ENCODE measurements at regions not wholly inside any gene's neighbourhood (a gene's known extent, or its start where the extent isn't known, plus 50 kb on each side); places are given as distances from the start of the nearest gene placed in this dataset.

GRCh38 chr3:44079916-44080315, 161.8 kb upstream of the TOPAZ1 start:
- H3K9me3 ChIP-seq (ENCODE audit: control insufficient read depth, low read length), result no peaks in the 10 kb centered on the region

GRCh38 chr3:44080474-44081072, 161.1 kb upstream of the TOPAZ1 start:
- no peaks in the 10 kb centered on the region for H3K27me3 ChIP-seq (replicated peaks; ENCODE audit: control insufficient read depth, insufficient read depth, low read length)
- no peaks in the 10 kb centered on the region for H3K9me3 ChIP-seq (ENCODE audit: control insufficient read depth, low read length)
- H3K4me1 ChIP-seq (ENCODE audit: control insufficient read depth, insufficient read depth, low read length), result peaks cover 6% of the 10 kb centered on the region

More at GRCh38 chr3:44079916-44080315, 161.8 kb upstream of the TOPAZ1 start:
- no peak for DNase-seq (ENCODE audit: low read depth)
- Histone ChIP-seq H3K9ac (ENCODE audit: low read length) (no peak overlapping the region), H3K4me3 (ENCODE audit: low read length) (no peak overlapping the region), H3K27me3 (replicated peaks; ENCODE audit: control insufficient read depth, insufficient read depth, low read length) (no peaks in the 10 kb centered on the region), H3K4me1 (ENCODE audit: control insufficient read depth, insufficient read depth, low read length) (peaks cover 6% of the 10 kb centered on the region), H3K36me3 (ENCODE audit: control insufficient read depth, insufficient read depth, low read length, severe bottlenecking) (no peaks in the 10 kb centered on the region)

DNA sequence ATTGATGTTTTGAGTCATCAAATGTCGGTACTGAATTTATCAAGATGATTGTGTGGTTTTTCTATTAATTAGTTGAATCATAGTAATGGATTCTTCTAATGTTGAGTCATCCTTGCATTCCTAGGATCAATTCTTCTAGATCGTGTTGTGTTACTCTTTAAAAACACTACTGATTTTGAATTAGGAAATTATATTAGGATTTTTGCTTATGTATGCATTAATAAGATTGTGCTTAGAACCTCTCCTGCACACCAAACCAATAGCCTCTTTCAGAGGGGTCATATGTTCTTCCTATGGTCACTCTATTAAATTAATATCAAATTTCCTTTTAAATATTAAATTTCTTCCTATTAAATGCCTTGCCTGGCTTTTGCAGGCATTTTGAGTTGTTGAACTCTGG, 151.7 kb upstream of the TOPAZ1 start:
- Histone ChIP-seq H3K9ac (ENCODE audit: low read length) (no peak overlapping the region), H3K4me3 (ENCODE audit: low read length) (no peak overlapping the region), H3K4me1 (ENCODE audit: control insufficient read depth, insufficient read depth, low read length) (no peaks in the 10 kb centered on the region), H3K36me3 (ENCODE audit: control insufficient read depth, insufficient read depth, low read length, severe bottlenecking) (no peaks in the 10 kb centered on the region), H3K9me3 (ENCODE audit: control insufficient read depth, low read length) (no peaks in the 10 kb centered on the region), H3K27me3 (replicated peaks; ENCODE audit: control insufficient read depth, insufficient read depth, low read length) (no peaks in the 10 kb centered on the region)
- no peak for DNase-seq (ENCODE audit: low read depth)

More at GRCh38 chr3:44080474-44081072, 161.1 kb upstream of the TOPAZ1 start:
- Histone ChIP-seq H3K36me3 (ENCODE audit: control insufficient read depth, insufficient read depth, low read length, severe bottlenecking) (no peaks in the 10 kb centered on the region), H3K9ac (ENCODE audit: low read length) (no peak overlapping the region), H3K4me3 (ENCODE audit: low read length) (no peak overlapping the region)
- no peak for DNase-seq (ENCODE audit: low read depth)

DNA sequence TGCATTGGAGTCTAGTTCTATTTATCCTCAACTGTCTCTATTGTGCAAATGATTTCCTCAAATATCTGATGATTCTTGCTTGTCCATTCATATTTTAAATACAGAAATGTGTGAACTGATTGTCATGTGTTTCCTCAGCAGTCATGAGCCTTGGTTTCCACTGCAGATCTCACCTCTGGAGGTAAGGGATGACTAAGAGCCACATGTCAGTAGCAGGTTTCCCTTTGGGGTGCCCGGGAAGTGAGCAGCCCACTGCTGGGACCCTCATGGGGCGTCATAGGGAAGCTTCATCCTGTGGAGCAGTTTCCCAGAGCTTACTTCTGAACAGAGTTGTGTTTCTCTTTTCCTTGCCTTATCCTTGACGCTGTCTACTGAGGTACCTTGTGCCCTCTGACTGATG, 149.2 kb upstream of the TOPAZ1 start:
- Histone ChIP-seq H3K9me3 (ENCODE audit: control insufficient read depth, low read length) (no peaks in the 10 kb centered on the region), H3K27me3 (replicated peaks; ENCODE audit: control insufficient read depth, insufficient read depth, low read length) (no peaks in the 10 kb centered on the region), H3K4me3 (ENCODE audit: low read length) (no peak overlapping the region), H3K36me3 (ENCODE audit: control insufficient read depth, insufficient read depth, low read length, severe bottlenecking) (no peaks in the 10 kb centered on the region), H3K4me1 (ENCODE audit: control insufficient read depth, insufficient read depth, low read length) (no peaks in the 10 kb centered on the region), H3K9ac (ENCODE audit: low read length) (no peak overlapping the region)
- no peak for DNase-seq (ENCODE audit: low read depth)

GRCh38 chr3:44093531-44093930, 148.2 kb upstream of the TOPAZ1 start:
- Histone ChIP-seq H3K9ac (ENCODE audit: low read length) (no peak overlapping the region), H3K4me1 (ENCODE audit: control insufficient read depth, insufficient read depth, low read length) (no peaks in the 10 kb centered on the region), H3K4me3 (ENCODE audit: low read length) (no peak overlapping the region), H3K36me3 (ENCODE audit: control insufficient read depth, insufficient read depth, low read length, severe bottlenecking) (no peaks in the 10 kb centered on the region), H3K27me3 (replicated peaks; ENCODE audit: control insufficient read depth, insufficient read depth, low read length) (no peaks in the 10 kb centered on the region), H3K9me3 (ENCODE audit: control insufficient read depth, low read length) (no peaks in the 10 kb centered on the region)
- no peak for DNase-seq (ENCODE audit: low read depth)

DNA sequence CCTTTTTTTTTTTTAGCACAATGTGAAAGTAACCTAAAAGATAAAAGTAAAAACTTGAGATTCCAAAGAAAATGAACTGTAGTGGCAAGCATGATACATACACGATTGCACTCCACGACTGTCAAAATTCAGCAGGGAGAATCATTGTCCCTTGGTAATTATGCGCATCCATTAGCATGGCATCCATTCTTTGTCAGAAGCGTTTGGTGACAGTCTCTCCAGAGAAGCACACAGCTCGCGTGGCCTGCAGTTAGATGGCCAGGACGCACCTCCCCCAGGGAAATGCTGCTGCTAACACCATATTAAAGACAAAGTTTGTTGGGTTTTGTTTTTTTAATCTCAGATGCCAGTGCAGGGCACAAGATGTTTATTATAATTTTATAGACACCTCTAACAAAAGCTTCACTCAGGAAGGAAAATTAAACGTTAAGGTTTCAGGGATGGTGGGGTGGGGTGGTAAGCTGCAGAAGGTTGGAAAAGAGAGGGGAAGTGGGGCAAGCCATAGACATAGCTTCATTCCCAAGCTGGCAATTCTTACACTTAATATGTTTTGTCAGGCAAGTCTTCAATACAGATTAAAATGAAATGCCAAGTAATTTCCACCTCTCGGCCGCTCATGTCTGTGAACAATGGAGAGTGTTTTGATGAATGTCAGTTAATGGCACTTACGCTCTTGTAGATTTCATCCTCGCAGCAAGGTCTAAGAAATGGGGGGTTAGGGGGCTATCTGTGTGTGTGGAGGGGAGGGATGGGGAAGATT, 142.8 kb upstream of the TOPAZ1 start:
- no peaks in the 10 kb centered on the region for H3K36me3 ChIP-seq (ENCODE audit: control insufficient read depth, insufficient read depth, low read length, severe bottlenecking)
- H3K9me3 ChIP-seq (ENCODE audit: control insufficient read depth, low read length), result no peaks in the 10 kb centered on the region
- H3K4me3 ChIP-seq (ENCODE audit: low read length), result no peak overlapping the region
- no peaks in the 10 kb centered on the region for H3K27me3 ChIP-seq (replicated peaks; ENCODE audit: control insufficient read depth, insufficient read depth, low read length)
- peaks cover 5% of the 10 kb centered on the region for H3K4me1 ChIP-seq (ENCODE audit: control insufficient read depth, insufficient read depth, low read length)
- H3K9ac ChIP-seq (ENCODE audit: low read length), result no peak overlapping the region
- no peak for DNase-seq (ENCODE audit: low read depth)

DNA sequence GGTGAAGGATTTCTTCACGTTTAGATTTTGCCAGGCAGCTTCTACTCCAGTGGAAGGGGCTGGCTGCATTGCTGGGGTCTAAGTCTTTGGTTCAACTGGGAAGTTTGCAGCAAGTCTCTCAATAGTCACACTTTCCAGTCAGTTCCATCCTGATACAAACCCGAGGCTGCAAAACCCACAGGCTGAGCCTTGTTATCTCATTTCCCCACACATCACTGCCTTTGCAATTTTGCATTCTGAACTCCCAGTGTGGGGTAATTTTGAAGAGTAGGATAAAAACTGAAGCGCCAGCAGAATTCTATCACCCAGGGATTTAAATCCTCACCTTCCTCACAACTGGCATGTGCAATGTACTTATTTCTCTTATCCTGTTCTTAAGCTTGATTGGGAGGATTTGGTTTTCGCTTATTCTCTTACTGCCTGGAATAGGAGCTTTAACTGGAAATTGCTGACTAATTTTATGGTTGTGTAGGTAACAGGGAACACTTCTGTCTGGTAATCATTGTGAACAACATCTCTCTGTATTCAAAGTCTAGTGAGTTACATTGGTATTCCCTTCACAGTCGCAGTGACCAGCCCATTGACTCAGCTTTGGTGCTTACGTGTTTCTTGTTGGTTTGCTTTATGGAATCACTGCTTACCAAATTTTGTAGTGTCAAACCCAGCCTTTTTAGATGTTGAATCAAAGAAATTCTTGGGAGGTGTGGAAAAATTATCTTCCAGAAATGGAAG, 142.0 kb upstream of the TOPAZ1 start:
- Histone ChIP-seq H3K4me3 (ENCODE audit: low read length) (no peak overlapping the region), H3K9ac (ENCODE audit: low read length) (no peak overlapping the region), H3K27me3 (replicated peaks; ENCODE audit: control insufficient read depth, insufficient read depth, low read length) (no peaks in the 10 kb centered on the region), H3K36me3 (ENCODE audit: control insufficient read depth, insufficient read depth, low read length, severe bottlenecking) (no peaks in the 10 kb centered on the region), H3K9me3 (ENCODE audit: control insufficient read depth, low read length) (no peaks in the 10 kb centered on the region), H3K4me1 (ENCODE audit: control insufficient read depth, insufficient read depth, low read length) (peaks cover 5% of the 10 kb centered on the region)
- no peak for DNase-seq (ENCODE audit: low read depth)

- no peaks in the 10 kb centered on the region for H3K9me3 ChIP-seq (ENCODE audit: control insufficient read depth, low read length)
- DNase-seq (ENCODE audit: low read depth), result no peak
- no peak overlapping the region for H3K4me3 ChIP-seq (ENCODE audit: low read length)
- H3K4me1 ChIP-seq (ENCODE audit: control insufficient read depth, insufficient read depth, low read length), result peaks cover 5% of the 10 kb centered on the region
- no peaks in the 10 kb centered on the region for H3K36me3 ChIP-seq (ENCODE audit: control insufficient read depth, insufficient read depth, low read length, severe bottlenecking)
- no peak overlapping the region for H3K9ac ChIP-seq (ENCODE audit: low read length)
- no peaks in the 10 kb centered on the region for H3K27me3 ChIP-seq (replicated peaks; ENCODE audit: control insufficient read depth, insufficient read depth, low read length)
Observed at GRCh38 chr3:44100298-44100695, 141.4 kb upstream of the TOPAZ1 start.

DNA sequence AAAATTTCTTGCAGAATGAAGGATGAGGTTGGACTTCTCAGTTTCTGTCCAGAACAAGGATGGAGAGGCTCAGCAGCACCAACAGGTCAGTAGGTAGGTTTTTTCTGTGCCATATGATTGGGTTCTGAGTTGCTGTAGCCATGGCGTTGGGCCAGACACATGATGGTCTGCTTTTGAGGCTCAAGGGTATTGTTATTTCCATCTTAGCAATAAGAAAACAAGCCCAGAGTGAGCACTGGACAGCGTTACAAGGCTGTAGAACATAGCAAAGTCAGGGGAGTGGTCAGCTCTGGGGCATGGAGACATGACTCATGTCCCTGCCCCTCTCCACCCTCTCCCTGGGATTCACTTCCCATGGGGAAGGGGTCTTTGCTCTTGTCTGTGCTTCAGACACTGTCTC, 137.6 kb upstream of the TOPAZ1 start:
- no peaks in the 10 kb centered on the region for H3K36me3 ChIP-seq (ENCODE audit: control insufficient read depth, insufficient read depth, low read length, severe bottlenecking)
- H3K4me1 ChIP-seq (ENCODE audit: control insufficient read depth, insufficient read depth, low read length), result peaks cover 8% of the 10 kb centered on the region
- H3K9ac ChIP-seq (ENCODE audit: low read length), result no peak overlapping the region
- H3K4me3 ChIP-seq (ENCODE audit: low read length), result no peak overlapping the region
- no peak for DNase-seq (ENCODE audit: low read depth)
- no peaks in the 10 kb centered on the region for H3K9me3 ChIP-seq (ENCODE audit: control insufficient read depth, low read length)
- H3K27me3 ChIP-seq (replicated peaks; ENCODE audit: control insufficient read depth, insufficient read depth, low read length), result no peaks in the 10 kb centered on the region

DNA sequence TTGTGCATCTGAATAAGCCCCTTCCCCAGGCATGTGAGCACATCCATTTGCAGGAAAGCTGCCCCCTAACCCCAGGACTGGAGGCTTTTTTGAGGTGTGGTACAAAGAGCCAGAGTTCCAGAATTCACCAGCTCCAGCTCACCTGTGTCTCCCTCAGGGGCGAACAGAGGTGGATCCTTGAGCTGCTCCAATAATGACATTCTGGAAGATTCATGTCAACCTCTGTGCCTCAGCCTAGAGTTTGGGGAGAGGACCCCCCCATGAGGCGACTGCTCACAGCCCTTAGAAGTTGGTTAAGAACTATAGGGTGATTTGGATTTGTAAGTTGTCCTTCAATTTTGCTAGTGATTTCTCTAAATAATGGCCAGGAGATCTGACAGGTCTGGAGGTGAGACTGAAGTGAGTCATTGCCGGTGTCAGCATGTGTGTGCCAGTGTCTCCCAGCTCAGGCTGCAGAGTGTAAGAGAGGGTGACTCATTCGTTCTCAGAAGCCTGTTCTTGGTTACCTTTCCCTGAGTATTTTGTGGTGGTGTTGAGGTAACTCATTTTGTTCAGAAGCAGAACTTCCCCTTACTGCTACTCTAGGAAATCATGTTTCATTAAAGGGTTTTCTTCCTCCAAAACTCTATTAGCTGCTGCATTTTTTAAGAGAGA, 136.9 kb upstream of the TOPAZ1 start:
- Histone ChIP-seq H3K4me1 (ENCODE audit: control insufficient read depth, insufficient read depth, low read length) (peaks cover 8% of the 10 kb centered on the region), H3K4me3 (ENCODE audit: low read length) (no peak overlapping the region), H3K9ac (ENCODE audit: low read length) (no peak overlapping the region), H3K36me3 (ENCODE audit: control insufficient read depth, insufficient read depth, low read length, severe bottlenecking) (peaks cover 6% of the 10 kb centered on the region), H3K27me3 (replicated peaks; ENCODE audit: control insufficient read depth, insufficient read depth, low read length) (no peaks in the 10 kb centered on the region), H3K9me3 (ENCODE audit: control insufficient read depth, low read length) (no peaks in the 10 kb centered on the region)
- peak; percentile 49 for DNase-seq (ENCODE audit: low read depth)

GRCh38 chr3:44105571-44105970, 136.1 kb upstream of the TOPAZ1 start:
- Histone ChIP-seq H3K4me3 (ENCODE audit: low read length) (no peak overlapping the region), H3K4me1 (ENCODE audit: control insufficient read depth, insufficient read depth, low read length) (peaks cover 8% of the 10 kb centered on the region), H3K36me3 (ENCODE audit: control insufficient read depth, insufficient read depth, low read length, severe bottlenecking) (peaks cover 9% of the 10 kb centered on the region), H3K9me3 (ENCODE audit: control insufficient read depth, low read length) (no peaks in the 10 kb centered on the region), H3K9ac (ENCODE audit: low read length) (no peak overlapping the region), H3K27me3 (replicated peaks; ENCODE audit: control insufficient read depth, insufficient read depth, low read length) (no peaks in the 10 kb centered on the region)
- no peak for DNase-seq (ENCODE audit: low read depth)
